H4 (cell line): ENCODE measurements at regions not wholly inside any gene's neighbourhood (a gene's known extent, or its start where the extent isn't known, plus 50 kb on each side); places are given as distances from the start of the nearest gene placed in this dataset.
"Not testable (repeated sequence)": the region's sequence is repeated elsewhere in the genome, so short reads cannot be mapped to it uniquely, and the experiment has no call there.

Experiments
- DNase-seq: peaks from one replicate; pipeline ENCODE4 v3.0.0-alpha.2; 2015; ENCODE audit warnings: low spot score

GRCh38 chr2:192669505-192670091, 474.9 kb upstream of the TMEFF2 start:
- DNase-seq, result peak; percentile 9

DNA sequence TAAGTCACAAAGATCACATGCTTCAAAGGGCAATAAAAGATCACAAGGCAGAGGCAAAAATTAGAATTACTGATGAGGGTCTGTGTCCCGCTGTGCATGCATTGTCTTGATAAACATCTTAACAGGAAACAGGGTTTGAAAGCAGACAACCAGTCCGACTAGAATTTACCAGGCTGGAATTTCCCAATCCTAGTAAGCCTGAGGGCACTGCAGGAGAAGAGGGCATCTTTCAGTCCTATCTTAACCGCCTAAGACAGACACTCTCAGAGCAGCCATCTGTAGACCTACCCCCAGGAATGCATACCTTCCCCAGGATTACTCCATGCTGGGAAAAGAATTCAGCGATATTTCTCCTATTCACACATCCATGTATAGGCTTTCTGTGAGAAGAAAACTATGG, 465.8 kb upstream of the TMEFF2 start:
- not testable (repeated sequence) for DNase-seq

GRCh38 chr2:192657362-192657761, 462.6 kb upstream of the TMEFF2 start:
- no peak for DNase-seq

DNA sequence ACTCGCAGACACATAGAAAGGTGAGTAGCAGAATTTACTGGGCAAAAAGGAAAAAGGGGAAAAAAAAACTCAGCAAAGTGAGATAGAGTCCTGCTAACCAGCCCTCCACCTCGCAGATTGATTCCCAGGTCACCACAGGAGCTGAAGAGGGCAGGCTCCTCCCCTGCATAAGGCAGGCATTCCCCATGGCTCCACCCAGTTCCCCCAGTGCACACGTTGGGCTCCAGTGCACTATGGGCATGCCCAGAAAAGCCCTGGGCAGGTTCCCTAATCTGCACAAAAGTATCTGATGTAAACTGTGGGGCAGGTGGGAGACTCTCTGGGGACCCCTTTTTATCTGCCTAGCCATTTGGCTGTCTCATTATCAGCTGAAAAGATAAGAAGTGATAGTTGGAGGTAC, 461.2 kb upstream of the TMEFF2 start:
- DNase-seq, result no peak

DNA sequence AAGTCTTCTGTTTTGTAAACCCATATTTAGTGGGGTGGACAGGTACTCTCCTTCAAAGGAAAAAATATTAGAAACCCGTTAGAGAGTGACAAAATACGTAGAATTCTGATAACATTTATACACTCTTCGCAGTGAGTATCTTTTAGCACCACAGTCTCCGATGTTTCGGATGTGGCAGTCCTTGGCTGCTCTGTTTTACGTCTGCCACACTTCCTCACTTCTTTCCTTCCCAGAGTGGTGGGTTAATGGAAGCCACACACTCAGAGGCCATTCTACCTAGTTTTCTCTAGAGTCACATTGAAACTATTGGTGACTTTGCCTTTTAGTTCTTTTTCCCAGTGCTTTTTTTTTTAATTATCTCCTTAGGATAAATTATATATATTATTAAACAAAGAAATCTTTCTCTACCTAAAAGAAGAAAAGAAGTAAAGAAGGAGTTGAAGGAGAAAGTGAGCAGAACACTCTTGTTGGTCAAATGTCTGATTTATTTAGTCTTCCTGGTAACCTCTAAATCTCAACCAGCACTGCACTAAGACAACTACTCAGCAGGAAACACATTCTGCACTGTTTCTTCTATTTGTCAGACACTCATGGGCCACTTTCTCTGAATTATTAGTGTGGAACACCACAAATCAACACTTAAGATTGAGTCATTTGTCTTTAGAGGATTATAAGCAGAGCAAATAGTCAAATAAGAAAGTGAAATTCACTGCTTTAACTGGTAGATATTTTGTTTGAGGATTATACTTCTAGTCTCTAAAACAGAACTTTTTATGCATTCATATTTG, 451.3 kb upstream of the TMEFF2 start:
- DNase-seq, result no peak

- DNase-seq, result peak; percentile 13
Observed at GRCh38 chr2:192634557-192634956, 439.8 kb upstream of the TMEFF2 start.

DNA sequence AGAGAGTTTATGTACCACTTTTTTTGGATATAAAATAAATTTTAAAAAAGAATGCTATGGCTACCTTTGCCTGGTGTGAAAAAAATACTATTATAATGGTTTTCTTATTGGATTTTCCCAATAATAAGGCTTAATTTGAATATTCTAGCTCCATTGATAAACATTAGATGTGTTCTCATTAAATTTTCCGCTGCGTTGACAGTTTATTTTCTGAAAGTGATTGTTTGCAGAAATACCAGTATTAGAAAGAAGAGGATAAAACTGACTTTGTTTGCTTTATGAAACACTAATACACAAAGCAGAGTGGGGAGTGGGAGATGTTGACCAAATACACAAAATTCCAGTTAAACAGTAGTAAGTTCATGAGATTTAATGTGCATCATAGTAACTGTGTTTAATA, 433.3 kb upstream of the TMEFF2 start:
- no peak for DNase-seq

GRCh38 chr2:192615105-192615504, 420.4 kb upstream of the TMEFF2 start:
- no peak for DNase-seq

- DNase-seq, result no peak
Observed at GRCh38 chr2:192604295-192604694, 409.6 kb upstream of the TMEFF2 start.

DNA sequence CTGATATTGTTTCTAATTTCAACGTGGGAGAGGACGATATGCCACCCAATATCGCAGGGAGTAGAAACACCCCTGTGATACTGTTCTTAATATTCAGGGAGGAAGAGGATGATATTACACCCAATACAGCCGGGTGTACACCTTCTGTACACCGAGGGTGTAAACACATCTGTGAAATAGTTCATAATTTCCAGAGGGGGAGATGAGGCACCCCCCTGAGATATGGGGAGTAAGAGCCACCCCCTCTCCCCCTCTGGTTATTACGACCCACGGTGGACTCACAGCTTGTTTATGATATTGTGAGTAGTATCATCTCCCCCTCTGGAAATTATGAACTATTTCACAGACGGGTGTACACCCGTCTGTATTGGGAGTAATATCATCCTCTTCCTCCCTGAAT, 403.9 kb upstream of the TMEFF2 start:
- DNase-seq, result not testable (repeated sequence)

- DNase-seq, result no peak
Observed at GRCh38 chr2:192593561-192593960, 398.8 kb upstream of the TMEFF2 start.

DNA sequence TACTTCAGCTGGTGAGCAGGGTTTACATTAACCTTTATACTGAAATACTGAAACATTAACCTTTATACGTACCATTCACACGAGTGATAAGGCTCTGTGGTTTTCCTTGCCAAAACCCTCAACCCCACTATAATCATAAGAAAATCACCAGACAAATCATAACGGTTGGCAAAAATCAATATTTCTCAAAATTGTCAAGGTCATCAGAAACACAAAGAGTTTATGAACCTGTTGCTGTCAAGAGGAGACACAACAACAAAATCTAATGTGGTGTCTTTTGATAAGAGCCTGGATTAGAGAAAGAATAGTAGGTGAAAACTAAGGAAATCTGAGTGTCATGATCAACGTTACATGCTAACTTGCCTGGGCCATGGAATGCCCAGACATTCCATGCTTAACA, 396.9 kb upstream of the TMEFF2 start:
- no peak for DNase-seq

- DNase-seq, result no peak
Observed at GRCh38 chr2:192585418-192585817, 390.7 kb upstream of the TMEFF2 start.

GRCh38 chr2:192584976-192585375, 390.2 kb upstream of the TMEFF2 start:
- DNase-seq, result no peak

GRCh38 chr2:192579965-192580700, 385.4 kb upstream of the TMEFF2 start:
- DNase-seq, result no peak

GRCh38 chr2:192578780-192579179, 384.0 kb upstream of the TMEFF2 start:
- no peak for DNase-seq

- DNase-seq, result no peak
Observed at GRCh38 chr2:192577706-192578105, 383.0 kb upstream of the TMEFF2 start.

- DNase-seq, result no peak
Observed at GRCh38 chr2:192574552-192574951, 379.8 kb upstream of the TMEFF2 start.

GRCh38 chr2:192571636-192572035, 376.9 kb upstream of the TMEFF2 start:
- no peak for DNase-seq

- no peak for DNase-seq
Observed at GRCh38 chr2:192570788-192571187, 376.1 kb upstream of the TMEFF2 start.

DNA sequence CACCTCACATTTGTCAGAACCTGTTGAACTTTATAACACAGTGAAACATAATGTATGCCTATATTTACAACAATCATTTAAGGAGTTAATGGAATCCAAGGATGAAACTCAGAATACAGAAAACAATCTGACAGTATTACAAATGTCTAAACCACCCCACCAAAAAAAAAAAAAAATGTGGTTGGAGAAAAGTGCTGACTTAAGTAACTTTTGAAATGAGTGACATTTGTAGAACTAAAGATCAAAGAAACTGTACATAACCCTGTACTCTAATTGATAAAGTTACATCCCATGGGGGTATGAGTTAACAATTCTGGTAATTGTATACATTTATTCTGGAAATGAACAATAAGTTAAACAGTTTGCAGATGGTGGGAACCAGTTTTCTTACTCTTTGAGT, 372.1 kb upstream of the TMEFF2 start:
- no peak for DNase-seq

GRCh38 chr2:192560326-192560725, 365.6 kb upstream of the TMEFF2 start:
- no peak for DNase-seq

- DNase-seq, result peak; percentile 8
Observed at GRCh38 chr2:192559587-192559986, 364.9 kb upstream of the TMEFF2 start.
